ENCODE measurements at regions not wholly inside any gene's neighbourhood (a gene's known extent, or its start where the extent isn't known, plus 50 kb on each side); places are given as distances from the start of the nearest gene placed in this dataset.
A peak's percentile ranks its signal among the peaks of the same experiment; 100 is the strongest.

- H3K4me1 ChIP-seq (ENCODE audit: control insufficient read depth in 2 of 2, insufficient read depth in 2 of 2, low read length in 1 of 2) = peaks cover 0 to 15% of the 10 kb centered on the region in 2 donors
- H3K27me3 ChIP-seq (ENCODE audit: control insufficient read depth in 1 of 2, insufficient read depth in 2 of 2, low read length in 2 of 2) = no peaks in the 10 kb centered on the region
- WGBS, 2 donors = 77 to 80% methylated on average over 18 of the region's 18 CpGs
- no peak overlapping the region for H3K4me3 ChIP-seq (ENCODE audit: low read depth in 1 of 2, low read length in 2 of 2)
- no peaks in the 10 kb centered on the region for H3K36me3 ChIP-seq (ENCODE audit: control insufficient read depth in 2 of 2, insufficient read depth in 2 of 2, low read length in 1 of 2)
- no peak overlapping the region for H3K27ac ChIP-seq (ENCODE audit: low read depth in 2 of 2, low read length in 1 of 2)
- H3K9me3 ChIP-seq (ENCODE audit: control insufficient read depth in 2 of 2, insufficient read depth in 1 of 2, low read depth in 1 of 2, low read length in 1 of 2) = no peaks in the 10 kb centered on the region
These were observed 51.3 kb downstream of the GADD45G start for GRCh38 chr9:89655990-89656657.

DNA sequence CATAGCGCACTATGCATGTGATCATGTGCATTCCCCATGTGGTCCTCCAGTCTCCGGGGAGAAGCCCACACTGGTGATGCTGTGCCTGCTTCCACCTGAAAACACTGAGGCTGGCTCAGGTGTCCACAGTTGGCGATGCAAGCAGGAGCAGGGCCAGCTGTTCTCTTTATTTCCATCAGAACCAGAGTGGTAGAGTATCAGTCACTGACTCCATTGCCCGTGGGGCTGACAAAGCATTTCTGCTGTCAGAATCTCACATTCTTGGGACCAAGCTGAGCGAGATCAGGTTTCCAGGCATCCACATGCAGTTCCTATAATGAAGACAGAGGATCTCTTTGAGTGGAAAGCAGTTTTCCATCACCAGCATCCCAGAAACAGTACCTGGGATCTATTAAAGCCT, 52.5 kb downstream of the GADD45G start:
- WGBS, 2 donors = 93 to 95% methylated on average over 5 of the region's 5 CpGs
- no peaks in the 10 kb centered on the region for H3K9me3 ChIP-seq (ENCODE audit: control insufficient read depth in 2 of 2, insufficient read depth in 1 of 2, low read depth in 1 of 2, low read length in 1 of 2)

DNA sequence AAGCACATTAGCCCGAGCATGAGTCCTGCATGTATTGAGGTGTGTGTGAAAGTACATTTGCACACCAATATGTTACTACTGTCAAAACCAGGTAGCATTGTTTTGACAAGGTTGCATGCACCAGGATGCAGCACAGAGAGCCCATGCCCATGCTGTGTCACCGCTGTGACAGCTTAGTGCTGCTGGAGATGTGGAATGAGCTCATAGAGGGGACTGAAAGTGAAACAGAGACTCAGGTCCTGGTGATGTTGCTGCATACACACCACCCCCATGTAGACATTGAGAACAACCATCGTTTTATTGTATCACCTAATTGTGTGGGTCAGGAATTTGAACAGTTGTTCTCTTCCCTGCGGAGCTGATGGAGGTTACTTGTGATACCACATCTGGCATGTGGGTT, 53.0 kb downstream of the GADD45G start:
- 82 to 83% methylated on average over 4 of the region's 4 CpGs for WGBS, 2 donors
- Histone ChIP-seq H3K9me3 (ENCODE audit: control insufficient read depth in 2 of 2, insufficient read depth in 1 of 2, low read depth in 1 of 2, low read length in 1 of 2) (no peaks in the 10 kb centered on the region), H3K4me3 (ENCODE audit: low read depth in 1 of 2, low read length in 2 of 2) (no peak overlapping the region), H3K27ac (ENCODE audit: low read depth in 2 of 2, low read length in 1 of 2) (no peak overlapping the region), H3K36me3 (ENCODE audit: control insufficient read depth in 2 of 2, insufficient read depth in 2 of 2, low read length in 1 of 2) (no peaks in the 10 kb centered on the region), H3K4me1 (ENCODE audit: control insufficient read depth in 2 of 2, insufficient read depth in 2 of 2, low read length in 1 of 2) (peaks cover 4 to 23% of the 10 kb centered on the region in 2 donors), H3K27me3 (ENCODE audit: control insufficient read depth in 1 of 2, insufficient read depth in 2 of 2, low read length in 2 of 2) (no peaks in the 10 kb centered on the region)

More for the DNA sequence above, 52.5 kb downstream of the GADD45G start:
- Histone ChIP-seq H3K27me3 (ENCODE audit: control insufficient read depth in 1 of 2, insufficient read depth in 2 of 2, low read length in 2 of 2) (no peaks in the 10 kb centered on the region), H3K27ac (ENCODE audit: low read depth in 2 of 2, low read length in 1 of 2) (no peak overlapping the region), H3K36me3 (ENCODE audit: control insufficient read depth in 2 of 2, insufficient read depth in 2 of 2, low read length in 1 of 2) (no peaks in the 10 kb centered on the region), H3K4me3 (ENCODE audit: low read depth in 1 of 2, low read length in 2 of 2) (no peak overlapping the region), H3K4me1 (ENCODE audit: control insufficient read depth in 2 of 2, insufficient read depth in 2 of 2, low read length in 1 of 2) (peaks cover 4 to 20% of the 10 kb centered on the region in 2 donors)

GRCh38 chr9:89658401-89658800, 53.6 kb downstream of the GADD45G start:
- Histone ChIP-seq H3K4me1 (ENCODE audit: control insufficient read depth in 2 of 2, insufficient read depth in 2 of 2, low read length in 1 of 2) (peaks cover 6 to 27% of the 10 kb centered on the region in 2 donors), H3K27ac (ENCODE audit: low read depth in 2 of 2, low read length in 1 of 2) (no peak overlapping the region), H3K36me3 (ENCODE audit: control insufficient read depth in 2 of 2, insufficient read depth in 2 of 2, low read length in 1 of 2) (no peaks in the 10 kb centered on the region), H3K27me3 (ENCODE audit: control insufficient read depth in 1 of 2, insufficient read depth in 2 of 2, low read length in 2 of 2) (no peaks in the 10 kb centered on the region), H3K4me3 (ENCODE audit: low read depth in 1 of 2, low read length in 2 of 2) (no peak overlapping the region), H3K9me3 (ENCODE audit: control insufficient read depth in 2 of 2, insufficient read depth in 1 of 2, low read depth in 1 of 2, low read length in 1 of 2) (no peaks in the 10 kb centered on the region)
- 87 to 88% methylated on average over 3 to 5 of the region's 5 CpGs for WGBS, 2 donors

DNA sequence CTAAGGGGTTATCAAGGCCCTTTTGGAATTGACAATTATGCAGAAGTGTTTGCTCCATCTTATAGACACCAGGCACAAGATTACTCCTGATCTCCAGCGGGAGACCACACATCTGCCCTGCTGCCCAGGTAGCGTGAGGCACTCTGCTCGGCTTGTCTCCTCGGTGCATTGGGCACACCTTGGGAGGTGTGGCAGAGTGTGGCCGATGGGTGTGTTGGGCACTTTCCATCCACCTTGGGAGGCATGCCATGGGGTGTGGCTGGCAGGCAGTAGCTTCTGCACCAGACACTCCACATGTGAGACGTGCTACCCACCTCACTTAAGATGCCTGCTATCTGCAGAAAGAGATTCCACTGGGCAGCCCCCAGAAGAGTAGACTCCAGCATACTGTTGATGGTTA, 54.1 kb downstream of the GADD45G start:
- no peak overlapping the region for H3K4me3 ChIP-seq (ENCODE audit: low read depth in 1 of 2, low read length in 2 of 2)
- H3K9me3 ChIP-seq (ENCODE audit: control insufficient read depth in 2 of 2, insufficient read depth in 1 of 2, low read depth in 1 of 2, low read length in 1 of 2) = no peaks in the 10 kb centered on the region
- no peak overlapping the region for H3K27ac ChIP-seq (ENCODE audit: low read depth in 2 of 2, low read length in 1 of 2)
- H3K36me3 ChIP-seq (ENCODE audit: control insufficient read depth in 2 of 2, insufficient read depth in 2 of 2, low read length in 1 of 2) = no peaks in the 10 kb centered on the region
- H3K4me1 ChIP-seq (ENCODE audit: control insufficient read depth in 2 of 2, insufficient read depth in 2 of 2, low read length in 1 of 2) = peaks cover 9 to 30% of the 10 kb centered on the region in 2 donors
- no peaks in the 10 kb centered on the region for H3K27me3 ChIP-seq (ENCODE audit: control insufficient read depth in 1 of 2, insufficient read depth in 2 of 2, low read length in 2 of 2)
- WGBS, 2 donors = 57 to 59% methylated on average over 6 of the region's 6 CpGs

DNA sequence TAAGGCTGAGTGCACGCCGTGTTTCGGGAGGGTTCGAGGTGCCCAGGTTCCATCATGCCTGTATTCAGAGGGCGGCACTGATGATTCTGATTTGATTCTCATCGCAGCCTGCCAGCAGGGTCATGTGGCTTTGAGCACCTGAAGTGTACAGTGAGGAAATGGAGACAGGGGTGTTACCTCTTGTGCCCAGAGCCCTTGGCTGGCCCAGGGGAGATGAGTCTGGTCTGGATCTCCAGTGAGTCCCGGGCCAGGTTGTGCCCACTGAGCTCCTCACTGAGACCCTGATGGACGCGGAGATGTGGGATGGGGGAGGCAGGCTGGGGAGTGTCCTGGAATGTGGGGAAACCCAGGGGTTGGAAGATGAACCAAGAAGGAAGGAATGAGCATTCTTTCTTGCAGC, 54.7 kb downstream of the GADD45G start:
- WGBS, 2 donors = 94 to 95% methylated on average over 9 of the region's 9 CpGs
- no peaks in the 10 kb centered on the region for H3K9me3 ChIP-seq (ENCODE audit: control insufficient read depth in 2 of 2, insufficient read depth in 1 of 2, low read depth in 1 of 2, low read length in 1 of 2)
- H3K27me3 ChIP-seq (ENCODE audit: control insufficient read depth in 1 of 2, insufficient read depth in 2 of 2, low read length in 2 of 2) = no peaks in the 10 kb centered on the region
- no peaks in the 10 kb centered on the region for H3K36me3 ChIP-seq (ENCODE audit: control insufficient read depth in 2 of 2, insufficient read depth in 2 of 2, low read length in 1 of 2)
- peaks cover 9 to 33% of the 10 kb centered on the region in 2 donors for H3K4me1 ChIP-seq (ENCODE audit: control insufficient read depth in 2 of 2, insufficient read depth in 2 of 2, low read length in 1 of 2)
- no peak overlapping the region for H3K27ac ChIP-seq (ENCODE audit: low read depth in 2 of 2, low read length in 1 of 2)
- H3K4me3 ChIP-seq (ENCODE audit: low read depth in 1 of 2, low read length in 2 of 2) = no peak overlapping the region

GRCh38 chr9:89659891-89660685, 55.3 kb downstream of the GADD45G start:
- Histone ChIP-seq H3K9me3 (ENCODE audit: control insufficient read depth in 2 of 2, insufficient read depth in 1 of 2, low read depth in 1 of 2, low read length in 1 of 2) (no peaks in the 10 kb centered on the region), H3K36me3 (ENCODE audit: control insufficient read depth in 2 of 2, insufficient read depth in 2 of 2, low read length in 1 of 2) (no peaks in the 10 kb centered on the region), H3K4me3 (ENCODE audit: low read depth in 1 of 2, low read length in 2 of 2) (no peak overlapping the region), H3K27me3 (ENCODE audit: control insufficient read depth in 1 of 2, insufficient read depth in 2 of 2, low read length in 2 of 2) (no peaks in the 10 kb centered on the region), H3K4me1 (ENCODE audit: control insufficient read depth in 2 of 2, insufficient read depth in 2 of 2, low read length in 1 of 2) (peaks cover 9 to 34% of the 10 kb centered on the region in 2 donors), H3K27ac (ENCODE audit: low read depth in 2 of 2, low read length in 1 of 2) (no peak overlapping the region)
- WGBS, 2 donors = 89 to 93% methylated on average over 6 of the region's 6 CpGs

DNA sequence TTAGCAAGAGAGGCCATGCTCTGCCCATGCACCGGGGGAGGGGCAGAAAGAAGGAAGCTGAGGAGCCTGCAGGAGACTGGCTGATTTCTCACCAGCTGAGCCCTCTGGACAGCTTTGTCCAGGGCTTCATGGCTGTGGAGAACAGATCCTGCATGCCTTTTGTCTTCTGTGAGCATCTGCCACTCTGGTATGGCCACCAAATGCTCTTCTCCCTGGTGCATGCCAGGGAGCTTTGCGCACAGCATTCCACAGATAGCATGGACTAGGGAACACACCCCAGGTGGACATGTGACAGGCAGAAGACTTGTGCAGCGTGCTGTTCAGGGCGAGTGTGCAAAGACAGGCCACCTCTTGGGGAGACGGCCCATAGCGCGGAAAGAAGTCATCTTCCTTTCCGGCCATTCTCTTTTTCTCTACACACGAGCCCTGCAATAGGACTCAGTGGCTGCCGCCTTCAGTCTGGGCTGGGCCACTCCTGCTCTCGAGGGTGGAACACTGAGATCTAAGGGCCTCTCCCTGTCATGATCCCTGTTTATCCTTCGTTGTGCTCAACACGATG, 56.7 kb downstream of the GADD45G start:
- Histone ChIP-seq H3K27ac (ENCODE audit: low read depth in 2 of 2, low read length in 1 of 2) (peak overlapping the region; percentile 36 to 80), H3K4me1 (ENCODE audit: control insufficient read depth in 2 of 2, insufficient read depth in 2 of 2, low read length in 1 of 2) (peaks cover 9 to 35% of the 10 kb centered on the region in 2 donors)

DNA sequence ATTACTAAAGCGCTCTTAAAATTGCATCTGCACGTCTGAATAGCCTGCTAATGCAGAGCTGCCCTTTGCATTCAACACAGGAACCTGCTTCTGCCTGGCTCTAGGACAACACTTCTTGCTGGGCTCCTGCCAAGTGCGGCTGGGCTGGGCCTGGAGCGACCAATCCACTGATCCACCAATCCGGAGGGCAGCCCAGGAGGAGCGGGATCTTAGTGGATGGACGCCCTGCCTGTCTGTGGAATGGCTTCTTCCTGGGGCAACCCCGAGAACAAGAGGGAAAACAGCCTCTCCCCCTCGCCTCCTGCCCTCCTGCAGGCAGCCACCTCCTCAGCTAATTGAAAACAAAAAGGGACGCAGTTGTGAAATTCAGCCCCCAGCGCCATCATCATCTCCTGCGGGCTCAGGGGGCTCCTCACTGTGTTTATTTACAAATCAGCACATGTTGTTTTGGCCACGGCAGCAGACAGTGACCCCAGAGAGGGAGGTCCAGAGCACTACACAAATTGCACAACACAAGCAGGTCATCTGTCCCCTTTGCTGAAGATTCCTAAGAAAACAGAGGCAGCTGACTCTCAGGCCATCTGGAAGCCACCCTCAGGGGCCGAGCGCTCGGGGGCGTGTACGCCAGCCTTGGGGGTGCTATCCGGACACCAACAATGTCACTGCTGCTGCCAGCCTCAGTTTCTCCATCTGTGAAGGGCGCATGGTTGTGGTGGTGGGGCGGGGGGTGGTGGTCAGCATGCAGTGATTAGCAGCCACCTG, 57.3 kb downstream of the GADD45G start:
- peak overlapping the region; percentile 80 to 82 for H3K27ac ChIP-seq (ENCODE audit: low read depth in 2 of 2, low read length in 1 of 2)
- H3K27me3 ChIP-seq (ENCODE audit: control insufficient read depth in 1 of 2, insufficient read depth in 2 of 2, low read length in 2 of 2) = no peaks in the 10 kb centered on the region
- no peaks in the 10 kb centered on the region for H3K36me3 ChIP-seq (ENCODE audit: control insufficient read depth in 2 of 2, insufficient read depth in 2 of 2, low read length in 1 of 2)
- 34 to 37% methylated on average over 21 of the region's 21 CpGs for WGBS, 2 donors
- H3K4me1 ChIP-seq (ENCODE audit: control insufficient read depth in 2 of 2, insufficient read depth in 2 of 2, low read length in 1 of 2) = peaks cover 9 to 35% of the 10 kb centered on the region in 2 donors
- H3K9me3 ChIP-seq (ENCODE audit: control insufficient read depth in 2 of 2, insufficient read depth in 1 of 2, low read depth in 1 of 2, low read length in 1 of 2) = no peaks in the 10 kb centered on the region
- no peak overlapping the region for H3K4me3 ChIP-seq (ENCODE audit: low read depth in 1 of 2, low read length in 2 of 2)

More for the DNA sequence above, 56.7 kb downstream of the GADD45G start:
- Histone ChIP-seq H3K27me3 (ENCODE audit: control insufficient read depth in 1 of 2, insufficient read depth in 2 of 2, low read length in 2 of 2) (no peaks in the 10 kb centered on the region), H3K9me3 (ENCODE audit: control insufficient read depth in 2 of 2, insufficient read depth in 1 of 2, low read depth in 1 of 2, low read length in 1 of 2) (no peaks in the 10 kb centered on the region), H3K4me3 (ENCODE audit: low read depth in 1 of 2, low read length in 2 of 2) (no peak overlapping the region), H3K36me3 (ENCODE audit: control insufficient read depth in 2 of 2, insufficient read depth in 2 of 2, low read length in 1 of 2) (no peaks in the 10 kb centered on the region)
- 25 to 29% methylated on average over 13 of the region's 13 CpGs for WGBS, 2 donors
